ENCODE measurements at regions not wholly inside any gene's neighbourhood (a gene's known extent, or its start where the extent isn't known, plus 50 kb on each side); places are given as distances from the start of the nearest gene placed in this dataset.

GRCh38 chr1:56169856-56170255 lies 409.5 kb downstream of the PLPP3 start:
- no peak for TF ChIP-seq EZH2 (IDR thresholded peaks at IDR 0.05; ENCODE audit: borderline replicate concordance, low read length)
- no peak for TF ChIP-seq CTCF (IDR thresholded peaks at IDR 0.05; ENCODE audit: low read length)
